GM21737 (cell line): ENCODE measurements at regions not wholly inside any gene's neighbourhood (a gene's known extent, or its start where the extent isn't known, plus 50 kb on each side); places are given as distances from the start of the nearest gene placed in this dataset.
"Not testable (repeated sequence)": the region's sequence is repeated elsewhere in the genome, so short reads cannot be mapped to it uniquely, and the experiment has no call there.

Experiments
- ATAC-seq: cut with Tn5 transposase; IDR thresholded peaks from one replicate; pipeline ENCODE4 v1.9.1; 2021; ENCODE audit warnings: mild to moderate bottlenecking, moderate library complexity; ENCODE audit not compliant: unreplicated experiment

DNA sequence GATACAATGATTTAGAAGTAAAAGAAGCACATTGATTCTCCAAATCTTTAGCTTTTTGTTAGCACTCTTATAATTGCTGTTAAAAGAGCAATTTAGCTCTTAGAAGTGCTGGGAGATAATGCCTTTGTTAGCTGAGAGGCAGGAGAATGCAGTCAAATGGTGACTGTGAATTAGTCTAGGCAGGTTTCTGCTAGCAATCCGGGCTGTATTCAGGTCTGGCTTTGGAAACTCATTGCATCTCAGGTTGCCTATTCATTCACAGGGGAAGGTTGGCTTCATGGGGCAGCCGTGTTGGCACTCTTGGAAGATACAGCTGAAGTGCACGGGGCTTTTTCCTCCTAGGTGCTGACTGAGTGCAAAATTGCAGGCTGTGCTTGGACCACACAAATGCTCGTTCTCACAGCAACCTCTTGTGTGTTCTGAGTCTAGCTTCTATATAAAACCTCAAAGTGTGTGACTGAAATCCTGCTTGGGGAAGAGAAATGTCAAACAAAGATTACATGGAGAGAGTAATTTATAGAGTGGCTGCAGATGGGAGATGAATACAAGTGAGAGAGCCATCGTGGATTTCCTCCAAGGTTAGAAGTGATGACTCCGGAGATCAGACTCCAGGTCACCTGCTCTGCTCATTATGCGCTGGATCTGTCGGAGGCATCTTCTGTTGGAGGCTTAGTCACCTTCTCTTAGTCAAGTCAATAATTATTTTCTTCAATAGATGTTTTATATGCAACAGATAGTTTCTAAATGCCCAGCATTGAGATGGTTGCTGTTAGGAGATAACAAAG, 167.8 kb downstream of the PMAIP1 start:
- ATAC-seq, result no peak

- ATAC-seq, result no peak
These were observed 166.6 kb downstream of the PMAIP1 start for GRCh38 chr18:60066219-60066975.

GRCh38 chr18:60064271-60064670, 164.5 kb downstream of the PMAIP1 start:
- ATAC-seq, result no peak

GRCh38 chr18:60062831-60063230, 163.0 kb downstream of the PMAIP1 start:
- ATAC-seq, result not testable (repeated sequence)

- no peak for ATAC-seq
These were observed 162.6 kb downstream of the PMAIP1 start for GRCh38 chr18:60062396-60062795.

DNA sequence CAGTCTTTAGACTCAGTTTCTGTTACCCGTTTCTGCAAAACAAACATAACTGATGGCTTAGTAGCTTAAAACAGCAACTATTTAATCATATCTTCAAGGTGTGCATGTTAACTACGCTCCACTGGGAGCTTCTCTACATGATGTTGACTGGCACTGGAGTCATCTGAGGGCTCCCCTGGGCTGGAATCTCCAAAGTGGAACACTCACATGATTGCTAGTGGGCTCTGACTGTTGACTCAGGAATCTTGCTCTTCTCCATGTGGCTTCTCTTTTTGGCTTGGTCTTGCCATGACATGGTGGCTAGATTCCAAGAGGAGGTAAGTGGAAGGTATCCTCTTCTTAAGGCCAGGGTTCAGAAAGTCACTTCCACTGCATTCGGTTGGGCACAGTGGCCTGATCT, 160.8 kb downstream of the PMAIP1 start:
- ATAC-seq, result no peak

GRCh38 chr18:60060026-60060425, 160.2 kb downstream of the PMAIP1 start:
- no peak for ATAC-seq

- no peak for ATAC-seq
These were observed 159.4 kb downstream of the PMAIP1 start for GRCh38 chr18:60059216-60059615.

GRCh38 chr18:60053747-60054304, 154.0 kb downstream of the PMAIP1 start:
- no peak for ATAC-seq

DNA sequence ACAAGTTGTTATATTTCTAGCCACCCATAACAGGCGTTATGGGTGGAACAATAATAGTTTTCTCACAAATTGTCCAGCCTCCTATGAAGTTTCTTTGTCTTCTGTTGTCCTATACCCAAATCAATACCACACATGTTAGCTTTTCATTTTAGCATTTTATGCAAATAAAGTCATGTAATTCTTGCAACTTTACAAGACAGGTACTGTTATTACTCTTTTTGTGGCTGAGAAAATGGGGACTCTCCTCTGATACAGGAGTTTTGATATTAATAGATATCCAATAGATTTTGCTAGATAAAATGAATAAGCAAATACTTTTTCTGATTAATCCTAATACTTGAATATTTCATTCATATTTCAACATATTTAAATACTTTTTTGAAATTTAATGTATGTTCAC, 151.0 kb downstream of the PMAIP1 start:
- ATAC-seq, result no peak

- ATAC-seq, result no peak
These were observed 149.4 kb downstream of the PMAIP1 start for GRCh38 chr18:60049172-60049571.

GRCh38 chr18:60047556-60047955, 147.8 kb downstream of the PMAIP1 start:
- no peak for ATAC-seq

GRCh38 chr18:60044290-60045006, 144.7 kb downstream of the PMAIP1 start:
- ATAC-seq, result no peak

GRCh38 chr18:60040971-60041370, 141.2 kb downstream of the PMAIP1 start:
- ATAC-seq, result no peak

- no peak for ATAC-seq
These were observed 138.9 kb downstream of the PMAIP1 start for GRCh38 chr18:60038731-60039130.

DNA sequence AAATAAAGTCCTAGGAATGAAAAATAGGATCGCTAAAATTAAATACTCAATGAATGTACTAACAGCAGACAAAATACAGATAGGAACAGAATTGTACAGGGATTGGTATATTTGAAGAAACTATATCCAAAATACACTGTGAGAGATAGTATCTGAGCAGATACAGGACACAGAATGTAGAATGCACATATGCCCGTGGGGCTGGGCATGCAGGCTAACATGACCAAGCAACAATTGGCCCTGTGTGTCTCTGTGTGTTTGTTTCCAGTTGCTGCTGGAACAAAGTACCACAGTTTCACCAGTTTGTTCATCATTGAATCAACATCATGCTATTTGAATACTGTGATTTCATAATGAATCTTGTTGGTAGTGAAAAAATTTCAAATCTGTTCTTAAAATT, 127.6 kb downstream of the PMAIP1 start:
- no peak for ATAC-seq

DNA sequence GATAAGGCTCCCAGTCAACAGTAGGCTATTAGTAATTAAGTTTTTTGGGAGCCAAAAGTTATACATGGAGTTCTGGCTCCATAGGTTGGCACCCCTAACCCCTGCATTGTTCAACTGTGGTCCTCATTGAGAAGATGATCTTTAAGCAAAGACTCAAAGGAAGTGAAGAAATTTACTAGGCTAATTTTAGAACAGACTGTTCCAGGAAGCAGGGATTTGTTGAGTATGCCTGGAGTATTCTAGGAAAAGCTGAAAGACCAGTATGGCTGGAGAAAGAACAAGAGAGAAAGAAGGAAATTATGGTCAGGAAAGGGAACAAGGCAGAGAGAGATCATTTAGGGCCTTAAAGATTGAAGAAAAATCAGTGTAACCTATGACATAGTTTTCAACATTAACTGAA, 125.1 kb downstream of the PMAIP1 start:
- ATAC-seq, result no peak

DNA sequence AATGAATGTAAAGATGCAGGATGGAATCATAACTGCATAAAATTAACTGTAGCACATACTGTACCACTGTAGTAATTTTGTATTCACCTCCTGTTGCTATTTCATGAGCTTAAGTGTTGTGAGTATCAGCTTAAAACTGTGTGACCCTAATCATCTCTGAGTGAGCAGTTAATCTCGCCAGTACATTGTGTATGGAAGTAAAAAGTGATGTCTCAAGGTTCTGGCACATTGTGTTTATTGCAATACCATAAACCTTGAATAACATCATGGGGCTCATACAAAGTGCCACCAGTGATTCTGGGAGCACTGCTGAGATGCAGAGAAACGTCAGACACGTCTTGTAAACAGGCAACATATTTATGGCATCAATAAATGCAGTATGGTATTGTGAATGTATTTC, 124.5 kb downstream of the PMAIP1 start:
- no peak for ATAC-seq

DNA sequence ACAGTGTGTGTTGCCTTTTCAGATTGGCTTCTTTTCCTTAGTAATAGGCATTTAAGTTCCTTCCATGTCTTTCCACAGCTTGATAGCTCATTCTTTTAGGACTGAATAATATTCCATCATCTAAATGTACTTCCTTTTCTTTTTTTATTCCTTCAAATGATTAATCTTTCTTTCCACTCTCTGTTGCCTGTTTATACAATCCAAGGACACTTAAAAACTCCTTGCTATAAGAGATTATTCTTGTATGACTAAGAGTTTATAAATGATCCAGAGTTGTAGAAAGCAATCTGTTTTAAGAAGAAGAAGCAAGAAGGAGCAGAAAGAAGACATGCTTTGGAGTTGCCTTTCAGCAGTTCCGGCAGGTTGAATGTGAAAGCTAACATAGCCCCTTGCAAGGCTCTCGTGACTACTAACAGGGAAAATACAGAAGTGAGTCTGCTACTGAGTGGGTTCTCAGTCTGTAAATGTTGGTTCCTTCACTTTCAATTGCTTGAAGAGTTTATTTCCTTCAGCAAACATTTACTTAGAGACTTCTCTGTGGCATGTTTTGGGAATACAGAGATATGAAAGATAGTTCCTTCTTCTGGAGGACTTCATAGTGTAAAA, 123.0 kb downstream of the PMAIP1 start:
- no peak for ATAC-seq

DNA sequence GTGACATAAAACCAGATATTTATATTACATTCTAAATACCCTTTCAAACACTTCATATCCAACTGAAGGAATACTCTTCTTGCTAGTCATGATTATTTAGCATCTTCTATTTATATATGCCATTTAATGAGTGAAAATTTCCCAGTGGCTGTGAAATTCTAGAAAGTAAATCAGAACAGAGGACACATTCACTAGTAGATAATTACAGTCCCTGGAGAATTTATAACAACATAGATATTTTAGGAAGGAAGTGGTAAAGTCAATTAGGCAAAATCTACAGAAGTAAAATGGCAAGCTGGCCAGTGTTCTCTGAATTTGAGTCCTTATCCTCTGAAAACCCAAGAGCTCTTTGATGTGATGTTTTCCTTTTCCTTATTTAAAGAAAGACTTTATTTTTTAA, 121.8 kb downstream of the PMAIP1 start:
- no peak for ATAC-seq
